ENCODE measurements at regions not wholly inside any gene's neighbourhood (a gene's known extent, or its start where the extent isn't known, plus 50 kb on each side); places are given as distances from the start of the nearest gene placed in this dataset.

GRCh38 chr10:128693493-128694131, 567.4 kb upstream of the MKI67 start:
- TF ChIP-seq CTCF (IDR thresholded peaks at IDR 0.05; ENCODE audit: poor library complexity) (no peak), EZH2phosphoT487 (IDR thresholded peaks at IDR 0.05; ENCODE audit: low read depth, severe bottlenecking, unreplicated experiment) (no peak)
